IMR-90 (cell line): ENCODE measurements at regions not wholly inside any gene's neighbourhood (a gene's known extent, or its start where the extent isn't known, plus 50 kb on each side); places are given as distances from the start of the nearest gene placed in this dataset.
"Not testable (repeated sequence)": the region's sequence is repeated elsewhere in the genome, so short reads cannot be mapped to it uniquely, and the experiment has no call there.

Source experiments
- ATAC-seq: fragments of 200-7000 bp; cut with Tn5 transposase; 2 replicates; pipeline ENCODE4 v1.9.1; 2020; ENCODE audit warnings: low read depth, mild to moderate bottlenecking, moderate library complexity
- BruUV-seq: library from RNA; stranded (reverse); fragments of 400-500 nt; replicated peaks from 2 replicates; lab custom pipeline; 2021; lab: Mats Ljungman, UMichigan
- CTCF ChIA-PET: fragments of 300-600 bp; formaldehyde crosslinking; extraction: SDS; loops from one replicate; lab custom pipeline; 2021; ENCODE audit warnings: antibody characterized with exemption; lab: Yijun Ruan, JAX
- POLR2A ChIA-PET: fragments of 300-600 bp; sonication (Branson Sonifier 250); formaldehyde crosslinking; loops from one replicate; lab custom pipeline; 2022; ENCODE audit warnings: antibody characterized with exemption; ENCODE audit not compliant: unreplicated experiment; lab: Charles Lee
- DNase-seq: peaks from one replicate; pipeline ENCODE4 v3.0.0; 2013
- H2AFZ ChIP-seq: replicated peaks from 2 replicates; pipeline ENCODE3; 2013; ENCODE audit warnings: low read length, mild to moderate bottlenecking; ENCODE audit not compliant: poor library complexity
- H2AK5ac ChIP-seq: 2 replicates; pipeline ENCODE4 v1.6.1; 2013; ENCODE audit warnings: low read depth, low read length, inconsistent platforms
- H2AK9ac ChIP-seq: replicated peaks from 2 replicates; pipeline ENCODE3; 2013; ENCODE audit warnings: mild to moderate bottlenecking, low read depth, low read length, moderate library complexity; ENCODE audit not compliant: poor library complexity
- H2BK120ac ChIP-seq: 2 replicates; pipeline ENCODE4 v1.6.1; 2013; ENCODE audit warnings: low read depth, low read length, inconsistent platforms
- H2BK15ac ChIP-seq: 3 replicates; pipeline ENCODE4 v1.6.1; 2013; ENCODE audit warnings: low read depth, low read length, inconsistent platforms
- H2BK20ac ChIP-seq: 2 replicates; pipeline ENCODE4 v1.6.1; 2013; ENCODE audit warnings: low read depth, mild to moderate bottlenecking, inconsistent platforms, low read length, moderate library complexity
- H2BK5ac ChIP-seq: 2 replicates; pipeline ENCODE4 v1.6.1; 2013; ENCODE audit warnings: mild to moderate bottlenecking, low read depth, low read length, inconsistent platforms; ENCODE audit not compliant: poor library complexity, severe bottlenecking
- H3K14ac ChIP-seq: replicated peaks from 2 replicates; pipeline ENCODE4 v1.6.1; 2013; ENCODE audit warnings: low read depth, low read length, inconsistent platforms
- H3K18ac ChIP-seq: 2 replicates; pipeline ENCODE4 v1.6.1; 2013; ENCODE audit warnings: low read depth, low read length, control low read depth
- H3K23ac ChIP-seq: 2 replicates; pipeline ENCODE4 v1.6.1; 2013; ENCODE audit warnings: low read depth, low read length, inconsistent platforms
- H3K27ac ChIP-seq: 2 replicates; pipeline ENCODE4 v1.5.1; 2013; ENCODE audit warnings: mild to moderate bottlenecking, control low read depth, low read length; ENCODE audit not compliant: insufficient read depth
- H3K27me3 ChIP-seq: 2 replicates; pipeline ENCODE4 v1.6.1; 2013; ENCODE audit warnings: low read length; ENCODE audit not compliant: control insufficient read depth, insufficient read depth
- H3K36me3 ChIP-seq: 2 replicates; pipeline ENCODE4 v1.6.1; 2013; ENCODE audit warnings: low read length, mixed read lengths; ENCODE audit not compliant: control insufficient read depth, insufficient read depth
- H3K4ac ChIP-seq: 2 replicates; pipeline ENCODE4 v1.6.1; 2013; ENCODE audit warnings: low read depth, low read length, inconsistent platforms
- H3K4me1 ChIP-seq: 2 replicates; pipeline ENCODE4 v1.6.1; 2013; ENCODE audit warnings: low read length, mixed read lengths; ENCODE audit not compliant: control insufficient read depth, insufficient read depth
- H3K4me2 ChIP-seq: 2 replicates; pipeline ENCODE4 v1.6.1; 2013; ENCODE audit warnings: low read depth, mild to moderate bottlenecking, control low read depth, low read length, moderate library complexity
- H3K4me3 ChIP-seq: 2 replicates; pipeline ENCODE4 v1.5.1; 2013; ENCODE audit warnings: low read depth, mild to moderate bottlenecking, control low read depth, low read length, moderate library complexity; ENCODE audit not compliant: insufficient read depth
- H3K56ac ChIP-seq: 2 replicates; pipeline ENCODE4 v1.6.1; 2013; ENCODE audit warnings: low read length, inconsistent platforms; ENCODE audit not compliant: insufficient read depth; ENCODE audit errors: extremely low read depth
- H3K79me1 ChIP-seq, 2 experiments: 2 replicates each; pipeline ENCODE4 v1.6.1; 2013; ENCODE audit warnings: low read length in 2 of 2, inconsistent platforms in 1 of 2, low read depth in 1 of 2
- H3K9ac ChIP-seq: 2 replicates; pipeline ENCODE4 v1.6.1; 2013; ENCODE audit warnings: low read depth, low read length, control low read depth
- H3K9me1 ChIP-seq: 2 replicates; pipeline ENCODE4 v1.6.1; 2013; ENCODE audit warnings: low read length, inconsistent platforms; ENCODE audit not compliant: insufficient read depth
- H3K9me3 ChIP-seq: 2 replicates; pipeline ENCODE4 v1.6.1; 2013; ENCODE audit warnings: low read length; ENCODE audit not compliant: control insufficient read depth, insufficient read depth
- H4K20me1 ChIP-seq: 2 replicates; pipeline ENCODE4 v1.6.1; 2013; ENCODE audit warnings: low read length, inconsistent platforms; ENCODE audit not compliant: insufficient read depth
- H4K5ac ChIP-seq: 2 replicates; pipeline ENCODE4 v1.6.1; 2013; ENCODE audit warnings: mild to moderate bottlenecking, low read depth, low read length, control low read depth
- H4K8ac ChIP-seq, 2 experiments: 2 replicates each; pipeline ENCODE4 v1.6.1; 2013; ENCODE audit warnings: low read depth in 2 of 2, low read length in 2 of 2, control low read depth in 1 of 2, inconsistent platforms in 1 of 2
- H4K91ac ChIP-seq: 2 replicates; pipeline ENCODE4 v1.6.1; 2013; ENCODE audit warnings: low read depth, low read length, inconsistent platforms; ENCODE audit not compliant: insufficient read depth
- CEBPB ChIP-seq: IDR thresholded peaks from 2 replicates; pipeline ENCODE4 v1.6.1; 2012; ENCODE audit warnings: low read depth, low read length, improper control_type of control experiment
- MXI1 ChIP-seq: IDR thresholded peaks from 2 replicates; pipeline ENCODE4 v1.6.1; 2012; ENCODE audit warnings: low read depth, mild to moderate bottlenecking, low read length, moderate library complexity, borderline replicate concordance
- NFE2L2 ChIP-seq: fragments of 150-350 bp; IDR thresholded peaks from 2 replicates; pipeline ENCODE4 v1.6.1; 2016; ENCODE audit warnings: low read depth, mild to moderate bottlenecking, low read length
- WGBS, 2 experiments: methylation state at CpG; one replicate each; pipeline versions ENCODE4 v1.1.5 to v1.1.7; 2013; ENCODE audit warnings: missing lambda C conversion rate in 2 of 2; ENCODE audit not compliant: insufficient read length in 1 of 2; ENCODE audit errors: extremely low coverage in 2 of 2; 5-methylcytosine and 5-hydroxymethylcytosine counted together
- dilution Hi-C: fragments of 300-500 bp; cut with HindIII; formaldehyde crosslinking; loops from one replicate; pipeline ENCODE4 v1.14.3; 2018; ENCODE audit warnings: low sequenced_read_pairs; ENCODE audit not compliant: unreplicated experiment
- in situ Hi-C: fragments of 300-500 bp; cut with MboI; formaldehyde crosslinking; loops from 3 replicates; pipeline ENCODE4 v1.14.3; 2019; ENCODE audit warnings: low sequenced_read_pairs, inconsistent platforms, mixed read lengths
- intact Hi-C: fragments of 100-400 bp; cut with micrococcal nuclease; formaldehyde crosslinking; loops from 2 replicates; pipeline ENCODE4 v1.10.0; 2022

DNA sequence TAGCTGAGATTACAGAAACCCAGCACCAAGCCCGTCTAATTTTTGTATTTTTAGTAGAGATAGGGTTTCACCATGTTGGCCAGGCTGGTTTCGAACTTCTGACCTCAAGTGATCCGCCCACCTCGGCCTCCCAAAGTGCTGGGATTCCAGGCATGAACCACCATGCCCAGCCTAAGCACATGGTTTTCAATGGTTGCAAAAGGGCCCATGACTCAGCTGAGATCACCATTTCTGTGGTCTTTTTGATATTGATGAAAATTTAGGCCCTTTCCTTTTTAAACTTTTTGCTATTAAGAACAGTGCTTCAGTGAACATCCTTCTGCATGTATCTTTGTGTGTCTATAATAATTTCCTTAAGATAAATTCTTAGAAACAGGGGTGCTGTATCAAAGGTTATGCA is 74.2 kb upstream of the CTBP2 start:
- DNase-seq: peak; percentile 63
- H3K14ac ChIP-seq, H3K27me3 ChIP-seq, H3K36me3 ChIP-seq, CTCF ChIA-PET, H4K5ac ChIP-seq, H2BK15ac ChIP-seq, H4K91ac ChIP-seq, BruUV-seq, H3K4ac ChIP-seq, dilution Hi-C loops, H2BK120ac ChIP-seq, H3K4me2 ChIP-seq, H2BK20ac ChIP-seq, H2AK9ac ChIP-seq, H2BK5ac ChIP-seq, H4K8ac ChIP-seq, H3K56ac ChIP-seq, POLR2A ChIA-PET, in situ Hi-C loops, ATAC-seq, H3K9ac ChIP-seq, H3K23ac ChIP-seq, H3K27ac ChIP-seq, H3K9me3 ChIP-seq, H3K4me3 ChIP-seq, H2AFZ ChIP-seq, H2AK5ac ChIP-seq, H4K20me1 ChIP-seq, H3K18ac ChIP-seq: not testable (repeated sequence)
- H3K79me1 ChIP-seq: peaks cover 0 to 10% of the 10 kb centered on the region in 2 experiments; a peak in 2 of 4 replicates
- H3K9me1 ChIP-seq: peaks cover 16% of the 10 kb centered on the region
- 100% methylated on average over 3 of the region's 4 CpGs; no CpG with 5 or more reads in 1 of the 2 experiments for WGBS, 2 experiments
- peak; percentile 64; the same call in 1 of the 2 replicates for TF ChIP-seq CEBPB
- TF ChIP-seq NFE2L2: peak; percentile 3; the same call in 1 of the 2 replicates
- TF ChIP-seq MXI1: peak; percentile 34; the same call in 1 of the 2 replicates
- intact Hi-C loops: loop anchor here (5.0 to 10.0 kb wide), 2 partner anchors 190 to 483 kb away; partner anchors contain the start of gene EDRF1
- H3K4me1 ChIP-seq: peaks cover 12% of the 10 kb centered on the region
